ENCODE measurements at regions not wholly inside any gene's neighbourhood (a gene's known extent, or its start where the extent isn't known, plus 50 kb on each side); places are given as distances from the start of the nearest gene placed in this dataset.

DNA sequence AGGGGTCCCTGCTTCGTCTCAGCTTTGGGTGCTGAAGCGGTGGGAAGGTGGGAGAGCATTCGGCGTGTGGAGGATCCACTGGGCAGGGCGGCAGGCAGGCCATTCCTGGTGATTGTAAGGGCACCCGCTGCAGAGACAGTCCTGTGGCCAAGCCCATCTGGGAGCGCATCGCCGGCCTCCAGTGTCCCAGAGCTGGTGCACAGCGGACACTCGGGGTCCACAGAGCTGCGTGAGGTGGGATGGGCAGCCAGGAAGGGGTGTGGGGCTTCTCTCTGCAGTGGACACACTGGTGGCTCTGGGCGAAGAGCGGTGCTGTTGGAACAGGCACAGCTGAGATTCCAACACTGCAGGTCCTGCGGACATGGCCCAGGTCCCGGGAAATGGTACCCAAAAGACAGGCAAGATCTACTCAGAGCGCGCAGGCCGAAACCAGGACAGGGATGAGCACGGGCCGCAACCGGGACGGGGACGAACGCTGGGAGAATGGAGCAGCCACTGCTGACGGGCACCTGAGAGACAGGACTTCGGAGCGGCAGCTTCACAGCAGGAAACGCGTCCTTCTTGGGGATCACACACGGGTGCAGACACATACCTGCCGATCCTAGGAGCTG lies 188.2 kb downstream of the ERMARD start:
- Mint-ChIP-seq H3K9me3 (peaks cover 1 to 11% (median 4%) of the 10 kb centered on the region in 7 donors), H3K4me3 (no peak overlapping the region)
- WGBS (ENCODE audit: insufficient coverage) = 97% methylated on average over 29 of the region's 32 CpGs

DNA sequence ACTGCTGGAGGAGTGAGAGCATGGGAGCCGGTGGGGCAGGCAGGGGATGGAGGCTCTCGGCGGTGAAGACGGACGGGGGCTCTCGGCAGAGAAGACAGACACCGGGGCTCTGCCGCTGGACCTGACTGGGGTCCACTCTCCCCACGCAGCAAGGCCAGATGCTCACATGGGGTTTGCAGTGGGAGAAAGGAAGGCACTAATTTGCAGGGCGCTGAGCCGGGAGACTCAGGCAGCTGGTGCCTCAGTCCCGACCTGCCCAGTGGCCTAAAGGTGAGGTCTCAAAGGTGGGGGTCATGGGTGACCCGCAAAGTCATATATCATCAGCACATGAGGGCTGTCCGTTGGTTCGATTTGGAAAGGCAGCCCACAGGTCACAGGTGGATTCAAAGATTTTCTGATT lies 187.3 kb downstream of the ERMARD start:
- no peaks in the 10 kb centered on the region for H3K4me1 Mint-ChIP-seq
- no peaks in the 10 kb centered on the region for H3K79me2 ChIP-seq (ENCODE audit: insufficient read depth, low read length)
- H4K20me1 ChIP-seq (ENCODE audit: insufficient read depth, low read length) = no peaks in the 10 kb centered on the region
- H3K27me3 Mint-ChIP-seq (ENCODE audit: low read depth in 3 of 3) = peaks cover 9 to 20% (median 17%) of the 10 kb centered on the region in 3 donors
- no peak overlapping the region for H3K4me2 ChIP-seq (replicated peaks; ENCODE audit: extremely low read depth, low read length, poor library complexity, severe bottlenecking)
- peaks cover 0 to 4% (median 0%) of the 10 kb centered on the region in 7 donors for H3K9me3 Mint-ChIP-seq
- H3K4me3 Mint-ChIP-seq = no peak overlapping the region
- intact Hi-C loops (cut with micrococcal nuclease) = no loop called here
- H2AFZ ChIP-seq (ENCODE audit: insufficient read depth, low read depth, low read length, poor library complexity, severe bottlenecking) = no peak overlapping the region
- H3K9me3 ChIP-seq (replicated peaks in 1 of 2; ENCODE audit: control insufficient read depth in 1 of 2, insufficient read depth in 1 of 2, low read length in 2 of 2) = peaks cover 0 to 2% of the 10 kb centered on the region in 2 donors
- H3K36me3 ChIP-seq (replicated peaks in 1 of 2; ENCODE audit: control insufficient read depth in 1 of 2, insufficient read depth in 2 of 2, low read length in 2 of 2) = no peaks in the 10 kb centered on the region
- no peaks in the 10 kb centered on the region for H3K27me3 ChIP-seq (ENCODE audit: control insufficient read depth in 2 of 2, insufficient read depth in 2 of 2, low read length in 2 of 2)
- no peak overlapping the region for H3K4me3 ChIP-seq (replicated peaks in 1 of 3; ENCODE audit: low read depth in 2 of 3, low read length in 3 of 3)
- DNase-seq = no peak
- no peak overlapping the region for H3K9ac ChIP-seq (ENCODE audit: insufficient read depth, low read length, poor library complexity, severe bottlenecking)
- H3K27ac ChIP-seq (ENCODE audit: low read depth in 1 of 2, low read length in 2 of 2) = no peak overlapping the region
- WGBS (ENCODE audit: insufficient coverage) = 93% methylated on average over 11 of the region's 15 CpGs
- H3K27ac Mint-ChIP-seq = no peak overlapping the region
- no peaks in the 10 kb centered on the region for H3K4me1 ChIP-seq (ENCODE audit: control insufficient read depth in 1 of 2, insufficient read depth in 2 of 2, low read length in 2 of 2)
- TF ChIP-seq CTCF (IDR thresholded peaks at IDR 0.05) = no peak
- no peaks in the 10 kb centered on the region for H3K36me3 Mint-ChIP-seq

More for the DNA sequence above, 188.2 kb downstream of the ERMARD start:
- Mint-ChIP-seq H3K27ac (peak overlapping the region in 1 of 7 donors; percentile 14), H3K4me1 (peaks cover 3% of the 10 kb centered on the region), H3K27me3 (ENCODE audit: low read depth in 3 of 3) (peaks cover 9 to 23% (median 19%) of the 10 kb centered on the region in 3 donors), H3K36me3 (no peaks in the 10 kb centered on the region)
- no peak overlapping the region for H3K4me2 ChIP-seq (replicated peaks; ENCODE audit: extremely low read depth, low read length, poor library complexity, severe bottlenecking)
- H3K27me3 ChIP-seq (ENCODE audit: control insufficient read depth in 2 of 2, insufficient read depth in 2 of 2, low read length in 2 of 2) = no peaks in the 10 kb centered on the region
- intact Hi-C loops (cut with micrococcal nuclease) = no loop called here
- H3K4me3 ChIP-seq (replicated peaks in 1 of 3; ENCODE audit: low read depth in 2 of 3, low read length in 3 of 3) = no peak overlapping the region
- no peaks in the 10 kb centered on the region for H3K4me1 ChIP-seq (ENCODE audit: control insufficient read depth in 1 of 2, insufficient read depth in 2 of 2, low read length in 2 of 2)
- no peaks in the 10 kb centered on the region for H3K79me2 ChIP-seq (ENCODE audit: insufficient read depth, low read length)
- no peak overlapping the region for H2AFZ ChIP-seq (ENCODE audit: insufficient read depth, low read depth, low read length, poor library complexity, severe bottlenecking)
- no peaks in the 10 kb centered on the region for H3K36me3 ChIP-seq (replicated peaks in 1 of 2; ENCODE audit: control insufficient read depth in 1 of 2, insufficient read depth in 2 of 2, low read length in 2 of 2)
- peaks cover 0 to 3% of the 10 kb centered on the region in 2 donors for H3K9me3 ChIP-seq (replicated peaks in 1 of 2; ENCODE audit: control insufficient read depth in 1 of 2, insufficient read depth in 1 of 2, low read length in 2 of 2)
- no peak overlapping the region for H3K9ac ChIP-seq (ENCODE audit: insufficient read depth, low read length, poor library complexity, severe bottlenecking)
- no peak for DNase-seq
- no peaks in the 10 kb centered on the region for H4K20me1 ChIP-seq (ENCODE audit: insufficient read depth, low read length)
- no peak for TF ChIP-seq CTCF (IDR thresholded peaks at IDR 0.05)
- no peak overlapping the region for H3K27ac ChIP-seq (ENCODE audit: low read depth in 1 of 2, low read length in 2 of 2)

Data from CD14-positive monocyte (primary cell).